Nephron progenitor cell (in vitro differentiated cells): ENCODE measurements at regions not wholly inside any gene's neighbourhood (a gene's known extent, or its start where the extent isn't known, plus 50 kb on each side); places are given as distances from the start of the nearest gene placed in this dataset.

ENCODE experiments used
- DNase-seq: peaks from one replicate; pipeline ENCODE4 v3.0.0; 2021
- H3K27ac Mint-ChIP-seq: 2 replicates; pipeline ENCODE4 v1.8.0; 2021; ENCODE audit warnings: mild to moderate bottlenecking, moderate library complexity, mixed read lengths
- H3K27me3 Mint-ChIP-seq: 2 replicates; pipeline ENCODE4 v1.8.0; 2021; ENCODE audit warnings: mild to moderate bottlenecking, low read depth, mixed read lengths; ENCODE audit not compliant: poor library complexity
- H3K36me3 Mint-ChIP-seq: 2 replicates; pipeline ENCODE4 v1.8.0; 2021; ENCODE audit warnings: low read depth, mixed read lengths
- H3K4me1 Mint-ChIP-seq: 2 replicates; pipeline ENCODE4 v1.8.0; 2021; ENCODE audit warnings: mixed read lengths
- H3K4me3 Mint-ChIP-seq: 2 replicates; pipeline ENCODE4 v1.8.0; 2021; ENCODE audit warnings: mild to moderate bottlenecking, moderate library complexity, mixed read lengths
- H3K9me3 Mint-ChIP-seq: 2 replicates; pipeline ENCODE4 v1.8.0; 2021; ENCODE audit warnings: mild to moderate bottlenecking, moderate library complexity, mixed read lengths
- CTCF ChIP-seq: fragments of 200-600 bp; sonication (generic); IDR thresholded peaks from 2 replicates; pipeline ENCODE4 v1.5.0; 2021; ENCODE audit warnings: antibody characterized with exemption

DNA sequence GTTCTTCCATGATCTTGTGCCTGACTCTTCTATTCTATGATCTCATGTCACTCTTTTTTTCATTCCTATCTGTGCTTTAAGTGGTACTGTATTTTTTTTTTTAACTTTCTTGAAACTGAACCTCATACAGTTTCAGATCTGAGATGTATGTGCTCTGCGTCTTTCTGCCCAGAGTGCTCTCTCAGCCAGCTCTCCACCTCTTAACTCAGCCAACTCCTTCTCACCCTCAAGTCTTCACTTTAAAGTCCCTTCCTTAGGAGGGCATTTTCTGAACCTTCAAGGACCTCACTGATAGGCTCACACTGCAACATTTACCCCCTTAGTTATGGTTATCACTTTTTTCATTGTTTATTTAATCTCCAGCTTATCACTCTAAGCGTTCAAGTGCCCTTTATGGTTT, 158.7 kb downstream of the IRS2 start:
- no peak overlapping the region for H3K4me3 Mint-ChIP-seq
- no peak overlapping the region for H3K27ac Mint-ChIP-seq
- no peaks in the 10 kb centered on the region for H3K36me3 Mint-ChIP-seq
- H3K27me3 Mint-ChIP-seq: peaks cover 6% of the 10 kb centered on the region
- no peak for TF ChIP-seq CTCF
- no peak for DNase-seq
- H3K9me3 Mint-ChIP-seq: no peaks in the 10 kb centered on the region
- H3K4me1 Mint-ChIP-seq: peaks cover 10% of the 10 kb centered on the region

DNA sequence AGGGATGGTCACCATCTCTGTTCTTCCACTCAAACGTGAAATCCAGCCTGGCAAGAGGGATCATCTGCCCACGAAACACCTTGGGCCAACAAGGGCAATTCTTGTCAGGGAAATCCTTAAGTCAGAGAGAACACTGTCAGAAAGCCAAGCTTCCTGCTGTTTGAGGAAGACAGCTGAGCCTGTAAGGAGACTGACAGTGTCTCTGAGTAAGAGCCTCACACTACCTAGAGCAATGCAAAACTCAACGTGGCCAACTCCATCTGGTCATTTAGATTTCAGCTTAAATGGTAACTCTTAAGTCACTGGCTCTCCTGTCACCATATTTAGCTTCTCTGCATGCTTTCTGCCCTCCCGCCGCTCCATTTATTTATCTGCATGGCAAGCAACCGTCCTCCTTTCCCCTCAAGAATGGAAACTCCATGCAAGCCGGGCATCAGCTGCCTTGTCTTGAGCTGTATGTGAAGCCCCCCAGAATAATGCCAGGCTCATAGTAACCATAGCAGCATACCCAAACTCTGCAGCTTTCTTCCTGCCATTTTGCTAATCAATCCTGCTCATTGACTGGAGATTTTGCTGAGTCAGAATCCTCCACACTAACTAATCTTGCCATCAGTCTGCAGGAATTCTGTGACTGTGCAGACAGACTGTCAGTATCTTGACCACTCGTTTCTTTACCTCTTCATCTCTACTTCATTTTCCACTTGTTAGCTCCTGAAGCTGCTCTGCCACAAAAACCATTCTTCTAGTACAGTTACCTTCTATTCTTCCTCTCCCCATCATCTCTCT, 159.8 kb downstream of the IRS2 start:
- H3K4me3 Mint-ChIP-seq: no peak overlapping the region

GRCh38 chr13:109625156-109625555, 161.2 kb downstream of the IRS2 start:
- no peak overlapping the region for H3K4me3 Mint-ChIP-seq
- H3K4me1 Mint-ChIP-seq: peaks cover 10% of the 10 kb centered on the region
- no peak for TF ChIP-seq CTCF
- H3K9me3 Mint-ChIP-seq: no peaks in the 10 kb centered on the region
- no peak overlapping the region for H3K27ac Mint-ChIP-seq
- DNase-seq: no peak
- no peaks in the 10 kb centered on the region for H3K36me3 Mint-ChIP-seq
- peaks cover 14% of the 10 kb centered on the region for H3K27me3 Mint-ChIP-seq

More for the DNA sequence above, 159.8 kb downstream of the IRS2 start:
- Mint-ChIP-seq H3K36me3 (no peaks in the 10 kb centered on the region), H3K4me1 (peaks cover 10% of the 10 kb centered on the region), H3K9me3 (no peaks in the 10 kb centered on the region), H3K27me3 (peaks cover 10% of the 10 kb centered on the region), H3K27ac (no peak overlapping the region)
- no peak for DNase-seq
- no peak for TF ChIP-seq CTCF

DNA sequence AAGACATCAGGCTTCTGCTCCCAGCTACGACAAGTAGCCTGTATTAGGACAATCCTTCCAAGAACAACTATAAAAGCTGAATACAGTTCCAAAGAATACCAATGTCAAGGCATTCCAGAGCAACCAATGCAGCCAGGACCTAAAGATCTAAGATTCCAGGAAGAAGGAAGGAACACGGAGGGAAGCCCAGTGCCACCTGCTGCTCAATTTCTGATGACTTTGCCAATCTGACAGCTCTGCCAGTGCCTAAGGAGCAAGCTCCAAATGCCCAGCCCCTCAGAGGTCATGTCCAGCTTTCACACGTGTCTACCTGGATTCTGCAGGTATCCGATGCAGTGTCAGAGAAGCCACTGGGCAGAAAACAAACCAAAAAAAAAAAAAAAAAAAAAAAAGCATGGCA, 164.4 kb downstream of the IRS2 start:
- no peaks in the 10 kb centered on the region for H3K4me1 Mint-ChIP-seq
- TF ChIP-seq CTCF: no peak
- no peak for DNase-seq
- H3K36me3 Mint-ChIP-seq: no peaks in the 10 kb centered on the region
- H3K9me3 Mint-ChIP-seq: no peaks in the 10 kb centered on the region
- no peak overlapping the region for H3K27ac Mint-ChIP-seq
- peaks cover 8% of the 10 kb centered on the region for H3K27me3 Mint-ChIP-seq
- H3K4me3 Mint-ChIP-seq: no peak overlapping the region

DNA sequence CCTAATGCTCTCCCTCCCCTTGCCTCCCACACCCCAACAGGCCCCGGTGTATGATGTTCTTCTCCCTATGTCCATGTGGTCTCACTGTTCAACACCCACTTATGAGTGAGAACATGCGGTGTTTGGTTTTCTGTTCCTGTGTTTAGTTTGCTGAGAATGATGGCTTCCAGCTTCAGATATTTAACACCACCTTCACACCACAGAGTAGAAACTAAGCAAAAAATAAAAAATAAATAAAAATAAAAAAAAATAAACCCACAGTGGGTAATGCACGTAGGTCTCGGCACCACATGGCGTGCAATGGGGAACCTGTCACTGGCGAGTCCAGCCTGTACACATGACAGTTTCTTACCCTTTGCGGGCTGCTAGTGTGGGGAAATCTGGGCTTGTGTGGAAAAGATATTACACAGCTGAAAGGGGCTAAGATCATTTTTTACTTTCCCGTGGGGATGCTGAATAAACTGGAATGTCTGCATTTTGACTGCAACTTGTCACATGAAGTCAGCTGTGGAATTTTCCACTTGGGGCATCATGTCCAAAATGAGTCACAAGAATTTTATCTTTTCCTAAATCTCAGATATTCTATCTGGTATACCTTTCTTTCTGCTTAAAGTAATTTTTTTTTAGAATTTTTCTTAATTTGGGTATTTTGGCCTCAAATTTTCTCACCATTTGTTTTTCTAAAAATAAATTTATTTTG, 170.5 kb downstream of the IRS2 start:
- Mint-ChIP-seq H3K4me1 (no peaks in the 10 kb centered on the region), H3K4me3 (no peak overlapping the region), H3K27ac (no peak overlapping the region), H3K27me3 (peaks cover 3% of the 10 kb centered on the region), H3K36me3 (no peaks in the 10 kb centered on the region), H3K9me3 (no peaks in the 10 kb centered on the region)
- no peak for DNase-seq
- no peak for TF ChIP-seq CTCF
